Chondrocyte (in vitro differentiated cells): ENCODE measurements at regions not wholly inside any gene's neighbourhood (a gene's known extent, or its start where the extent isn't known, plus 50 kb on each side); places are given as distances from the start of the nearest gene placed in this dataset.

ENCODE experiments used
- DNase-seq: peaks from one replicate; pipeline ENCODE4 v3.0.0; 2021; ENCODE audit warnings: mixed read lengths, low spot score
- H3K27ac Mint-ChIP-seq: one replicate; pipeline ENCODE4 v1.8.0; 2021; ENCODE audit warnings: mild to moderate bottlenecking, moderate library complexity, mixed read lengths; ENCODE audit not compliant: unreplicated experiment
- H3K27me3 Mint-ChIP-seq: 2 replicates; pipeline ENCODE4 v1.8.0; 2021; ENCODE audit warnings: low read depth, mixed read lengths
- H3K36me3 Mint-ChIP-seq: 2 replicates; pipeline ENCODE4 v1.8.0; 2021; ENCODE audit warnings: low read depth, mixed read lengths
- H3K4me1 Mint-ChIP-seq: 2 replicates; pipeline ENCODE4 v1.8.0; 2021; ENCODE audit warnings: low read depth, mild to moderate bottlenecking, mixed read lengths
- H3K4me3 Mint-ChIP-seq: one replicate; pipeline ENCODE4 v1.8.0; 2021; ENCODE audit warnings: mild to moderate bottlenecking, moderate library complexity, mixed read lengths; ENCODE audit not compliant: unreplicated experiment
- H3K9me3 Mint-ChIP-seq: 2 replicates; pipeline ENCODE4 v1.8.0; 2021; ENCODE audit warnings: low read depth, mixed read lengths
- TF ChIP-seq, protein P1 (sequence below): fragments of 200-600 bp; sonication (generic); IDR thresholded peaks from 2 replicates; pipeline ENCODE4 v1.5.0; 2021; ENCODE audit warnings: antibody characterized with exemption, mild to moderate bottlenecking, moderate library complexity

DNA sequence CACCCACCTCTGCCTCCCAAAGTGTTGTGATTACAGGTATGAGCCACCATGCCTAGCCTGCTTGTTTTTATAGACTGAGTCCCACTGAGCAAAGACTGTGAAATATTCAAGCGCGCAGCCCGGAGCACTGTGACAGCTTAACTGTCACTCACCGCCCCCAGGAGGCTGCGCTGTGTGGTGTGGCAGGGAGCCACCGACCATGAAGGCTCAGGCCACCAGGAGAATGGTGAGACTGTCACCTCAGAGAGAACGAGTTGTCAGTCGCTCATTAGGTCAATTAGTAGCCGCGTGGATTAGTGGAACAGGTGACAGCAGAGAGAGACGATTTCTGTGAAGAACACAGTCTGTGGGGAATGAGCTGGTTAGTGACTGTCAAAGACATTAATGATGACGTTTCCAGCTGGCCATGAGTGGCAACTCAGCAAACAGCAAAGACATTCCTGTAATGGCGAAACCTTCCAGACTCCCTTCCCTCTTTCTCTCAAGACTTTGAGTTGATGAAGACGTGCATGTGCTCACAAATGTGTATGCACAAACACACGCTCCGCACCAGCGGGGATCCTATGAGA, 64.5 kb downstream of the CYCS start:
- Mint-ChIP-seq H3K27ac (no peak overlapping the region), H3K4me1 (no peaks in the 10 kb centered on the region), H3K27me3 (peaks cover 14% of the 10 kb centered on the region), H3K9me3 (peaks cover 5% of the 10 kb centered on the region), H3K4me3 (no peak overlapping the region), H3K36me3 (no peaks in the 10 kb centered on the region)
- no peak for DNase-seq
- TF ChIP-seq, protein P1, sequence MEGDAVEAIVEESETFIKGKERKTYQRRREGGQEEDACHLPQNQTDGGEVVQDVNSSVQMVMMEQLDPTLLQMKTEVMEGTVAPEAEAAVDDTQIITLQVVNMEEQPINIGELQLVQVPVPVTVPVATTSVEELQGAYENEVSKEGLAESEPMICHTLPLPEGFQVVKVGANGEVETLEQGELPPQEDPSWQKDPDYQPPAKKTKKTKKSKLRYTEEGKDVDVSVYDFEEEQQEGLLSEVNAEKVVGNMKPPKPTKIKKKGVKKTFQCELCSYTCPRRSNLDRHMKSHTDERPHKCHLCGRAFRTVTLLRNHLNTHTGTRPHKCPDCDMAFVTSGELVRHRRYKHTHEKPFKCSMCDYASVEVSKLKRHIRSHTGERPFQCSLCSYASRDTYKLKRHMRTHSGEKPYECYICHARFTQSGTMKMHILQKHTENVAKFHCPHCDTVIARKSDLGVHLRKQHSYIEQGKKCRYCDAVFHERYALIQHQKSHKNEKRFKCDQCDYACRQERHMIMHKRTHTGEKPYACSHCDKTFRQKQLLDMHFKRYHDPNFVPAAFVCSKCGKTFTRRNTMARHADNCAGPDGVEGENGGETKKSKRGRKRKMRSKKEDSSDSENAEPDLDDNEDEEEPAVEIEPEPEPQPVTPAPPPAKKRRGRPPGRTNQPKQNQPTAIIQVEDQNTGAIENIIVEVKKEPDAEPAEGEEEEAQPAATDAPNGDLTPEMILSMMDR = no peak

DNA sequence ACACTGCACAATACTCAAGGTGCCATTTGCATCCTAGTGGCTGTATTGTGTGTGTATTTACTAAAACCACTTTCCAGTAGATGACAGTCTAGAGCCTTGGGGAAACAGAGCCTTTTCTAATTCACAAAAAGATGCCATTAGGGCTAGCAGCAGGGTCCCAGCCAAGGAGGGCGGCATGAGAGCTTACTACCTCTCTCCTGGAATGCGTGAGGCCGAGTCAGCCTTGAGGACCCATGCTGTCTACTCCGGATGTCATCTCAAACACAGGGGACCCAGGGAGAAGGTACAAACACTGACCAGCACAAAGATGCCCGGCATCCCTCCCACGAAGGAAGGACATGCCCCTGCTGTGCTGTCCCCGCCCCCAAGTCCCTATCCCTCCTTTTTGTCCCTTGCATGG, 65.5 kb downstream of the CYCS start:
- DNase-seq = no peak
- Mint-ChIP-seq H3K27ac (no peak overlapping the region), H3K36me3 (no peaks in the 10 kb centered on the region), H3K9me3 (peaks cover 5% of the 10 kb centered on the region), H3K4me1 (no peaks in the 10 kb centered on the region), H3K27me3 (peaks cover 23% of the 10 kb centered on the region), H3K4me3 (no peak overlapping the region)
- TF ChIP-seq, protein P1 = no peak

DNA sequence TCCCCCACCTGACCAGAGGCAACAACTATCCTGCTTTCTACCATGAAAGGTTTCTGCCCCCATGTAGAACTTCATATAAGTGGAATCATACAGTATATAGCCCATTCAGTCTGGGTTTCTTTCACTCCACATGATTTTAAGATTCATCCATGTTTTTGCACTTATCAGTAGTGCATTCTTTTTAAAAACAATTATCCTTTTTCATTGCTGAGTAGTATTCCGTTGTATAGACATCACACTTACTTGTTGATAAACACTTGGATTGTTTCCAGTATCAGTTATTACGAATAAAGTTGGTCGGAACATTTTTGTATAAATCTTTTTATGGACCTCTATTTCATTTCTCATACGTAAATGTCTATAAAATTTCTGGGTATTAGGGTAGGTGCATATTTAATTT, 68.7 kb downstream of the CYCS start:
- Mint-ChIP-seq H3K27me3 (peaks cover 27% of the 10 kb centered on the region), H3K27ac (no peak overlapping the region), H3K36me3 (no peaks in the 10 kb centered on the region), H3K9me3 (peaks cover 5% of the 10 kb centered on the region), H3K4me3 (no peak overlapping the region), H3K4me1 (no peaks in the 10 kb centered on the region)
- TF ChIP-seq, protein P1 = no peak
- DNase-seq = no peak

DNA sequence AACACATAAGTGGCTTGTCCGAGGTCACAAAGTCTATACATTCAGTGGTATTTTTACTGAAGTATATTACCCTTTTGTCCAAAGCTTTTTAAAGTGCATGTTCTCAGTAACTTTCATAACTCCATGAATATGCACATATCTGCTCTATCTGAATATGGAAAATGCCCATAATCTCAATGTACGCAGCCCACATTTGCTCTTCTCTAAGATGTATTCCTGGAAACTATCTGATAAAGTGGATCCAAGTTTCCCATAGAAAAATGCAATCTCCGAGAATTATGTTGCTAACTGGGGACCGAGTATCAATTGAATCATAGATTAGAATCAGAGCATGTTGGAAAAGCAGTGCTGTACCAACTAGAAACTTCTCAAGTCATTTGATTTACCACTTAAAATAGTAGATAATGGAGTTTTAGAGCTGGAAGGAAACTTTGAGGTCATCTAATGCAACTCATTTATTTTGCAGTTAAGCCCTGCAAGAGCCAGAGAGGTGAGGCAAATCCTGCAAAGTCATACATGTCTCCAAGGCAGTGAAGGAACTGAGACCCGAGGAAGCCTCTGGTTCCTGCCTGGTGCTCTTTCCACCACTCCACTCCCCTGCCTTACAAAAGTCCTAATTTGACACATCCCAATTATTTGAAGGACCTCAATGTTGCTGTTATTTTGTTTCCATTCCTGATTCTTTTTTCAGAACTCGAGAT, 69.4 kb downstream of the CYCS start:
- peaks cover 24% of the 10 kb centered on the region for H3K27me3 Mint-ChIP-seq

DNA sequence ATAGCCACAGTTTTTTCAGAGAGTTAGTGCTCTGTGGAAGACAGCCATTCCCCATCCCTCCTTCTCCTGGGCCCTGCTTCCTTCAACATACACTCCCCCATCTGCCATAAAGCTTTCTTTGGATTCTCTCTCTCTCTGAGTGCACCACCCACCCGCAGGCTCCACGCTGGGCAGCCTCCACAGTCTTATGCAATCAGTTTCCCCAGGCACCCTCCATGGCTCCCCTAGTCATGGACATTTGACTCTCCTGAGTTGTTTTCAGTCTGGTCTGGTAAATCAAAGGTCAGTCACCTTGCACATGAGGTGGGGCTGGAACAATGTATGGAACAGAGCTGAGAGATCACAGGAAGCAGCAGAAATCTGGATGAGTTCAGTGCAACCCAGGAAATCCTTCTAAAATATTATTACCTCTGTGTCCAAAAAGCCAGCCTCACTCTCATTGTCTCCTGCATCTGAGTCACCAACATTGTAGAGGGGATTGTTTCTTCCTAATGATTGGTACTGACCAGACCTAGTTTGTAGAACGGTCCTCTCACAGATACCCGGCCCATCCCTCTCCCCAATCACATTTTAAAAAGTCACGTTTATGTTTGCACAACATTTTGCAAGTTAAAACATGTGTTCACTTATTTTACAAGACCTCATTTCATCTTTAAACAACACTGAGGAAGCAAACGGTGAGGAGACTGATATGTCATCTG, 70.1 kb downstream of the CYCS start:
- Mint-ChIP-seq H3K27me3 (peaks cover 24% of the 10 kb centered on the region), H3K9me3 (peaks cover 5% of the 10 kb centered on the region), H3K4me1 (no peaks in the 10 kb centered on the region), H3K36me3 (no peaks in the 10 kb centered on the region), H3K27ac (no peak overlapping the region), H3K4me3 (no peak overlapping the region)
- DNase-seq = no peak
- TF ChIP-seq, protein P1 = no peak

More for the DNA sequence above, 69.4 kb downstream of the CYCS start:
- DNase-seq = no peak
- H3K4me1 Mint-ChIP-seq = no peaks in the 10 kb centered on the region
- no peak overlapping the region for H3K27ac Mint-ChIP-seq
- no peak overlapping the region for H3K4me3 Mint-ChIP-seq
- TF ChIP-seq, protein P1 = no peak
- H3K36me3 Mint-ChIP-seq = no peaks in the 10 kb centered on the region
- H3K9me3 Mint-ChIP-seq = peaks cover 5% of the 10 kb centered on the region
